Ishikawa (cell line): ENCODE measurements at regions not wholly inside any gene's neighbourhood (a gene's known extent, or its start where the extent isn't known, plus 50 kb on each side); places are given as distances from the start of the nearest gene placed in this dataset.

Experiments used
- CEBPB ChIP-seq: IDR thresholded peaks from 2 replicates; pipeline ENCODE4 v1.6.1; 2012
- CREB1 ChIP-seq: IDR thresholded peaks from 2 replicates; pipeline ENCODE4 v1.6.1; 2012; ENCODE audit warnings: low read depth
- EGR1 ChIP-seq: IDR thresholded peaks from 2 replicates; pipeline ENCODE4 v1.6.1; 2012
- EP300 ChIP-seq: IDR thresholded peaks from 2 replicates; pipeline ENCODE4 v1.6.1; 2012; ENCODE audit warnings: borderline replicate concordance
- FOXM1 ChIP-seq: IDR thresholded peaks from 2 replicates; pipeline ENCODE4 v1.6.1; 2012; ENCODE audit warnings: low read depth, borderline replicate concordance
- NFIC ChIP-seq: IDR thresholded peaks from 2 replicates; pipeline ENCODE4 v1.6.1; 2012
- RAD21 ChIP-seq: IDR thresholded peaks from 2 replicates; pipeline ENCODE4 v1.6.1; 2012; ENCODE audit warnings: low read depth
- TAF1 ChIP-seq: IDR thresholded peaks from 2 replicates; pipeline ENCODE4 v1.6.1; 2012; ENCODE audit warnings: low read depth, mild to moderate bottlenecking
- TCF12 ChIP-seq: IDR thresholded peaks from 2 replicates; pipeline ENCODE4 v1.6.1; 2012; ENCODE audit warnings: low read depth
- TEAD4 ChIP-seq: IDR thresholded peaks from 2 replicates; pipeline ENCODE4 v1.6.1; 2012
- YY1 ChIP-seq: IDR thresholded peaks from 2 replicates; pipeline ENCODE4 v1.6.1; 2012; ENCODE audit warnings: low read depth
- ZBTB7A ChIP-seq: IDR thresholded peaks from 2 replicates; pipeline ENCODE4 v1.6.1; 2012; ENCODE audit warnings: low read depth
- TF ChIP-seq, protein P1 (sequence below): IDR thresholded peaks from 2 replicates; pipeline ENCODE4 v1.6.1; 2012; ENCODE audit warnings: low read depth, mild to moderate bottlenecking
- TF ChIP-seq, protein P2 (sequence below): IDR thresholded peaks from 2 replicates; pipeline ENCODE4 v1.6.1; 2012
- TF ChIP-seq, protein P3 (sequence below): IDR thresholded peaks from 2 replicates; pipeline ENCODE4 v1.6.1; 2012

DNA sequence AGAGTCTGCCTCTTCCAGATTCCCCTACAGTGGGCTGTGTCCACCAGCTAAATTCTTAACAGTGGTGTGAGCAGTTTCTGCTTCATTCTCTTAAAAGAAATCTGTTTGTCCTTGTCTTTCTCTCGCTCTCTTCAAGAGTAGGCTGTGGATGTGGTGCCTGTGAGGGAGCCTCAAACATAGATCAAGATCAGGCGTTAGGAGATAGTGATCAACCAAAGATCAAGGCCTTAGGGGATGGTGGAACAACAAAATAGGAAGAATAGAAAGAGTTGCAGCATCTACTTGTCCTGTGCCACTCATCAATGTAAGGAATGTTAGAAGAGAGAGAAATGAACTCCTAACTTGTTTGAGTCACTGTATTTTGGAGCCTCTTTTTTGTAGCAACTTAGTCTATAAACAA is 144.2 kb downstream of the AASDH start:
- no peak for TF ChIP-seq TEAD4
- TF ChIP-seq TCF12: no peak
- no peak for TF ChIP-seq ZBTB7A
- TF ChIP-seq, protein P1, sequence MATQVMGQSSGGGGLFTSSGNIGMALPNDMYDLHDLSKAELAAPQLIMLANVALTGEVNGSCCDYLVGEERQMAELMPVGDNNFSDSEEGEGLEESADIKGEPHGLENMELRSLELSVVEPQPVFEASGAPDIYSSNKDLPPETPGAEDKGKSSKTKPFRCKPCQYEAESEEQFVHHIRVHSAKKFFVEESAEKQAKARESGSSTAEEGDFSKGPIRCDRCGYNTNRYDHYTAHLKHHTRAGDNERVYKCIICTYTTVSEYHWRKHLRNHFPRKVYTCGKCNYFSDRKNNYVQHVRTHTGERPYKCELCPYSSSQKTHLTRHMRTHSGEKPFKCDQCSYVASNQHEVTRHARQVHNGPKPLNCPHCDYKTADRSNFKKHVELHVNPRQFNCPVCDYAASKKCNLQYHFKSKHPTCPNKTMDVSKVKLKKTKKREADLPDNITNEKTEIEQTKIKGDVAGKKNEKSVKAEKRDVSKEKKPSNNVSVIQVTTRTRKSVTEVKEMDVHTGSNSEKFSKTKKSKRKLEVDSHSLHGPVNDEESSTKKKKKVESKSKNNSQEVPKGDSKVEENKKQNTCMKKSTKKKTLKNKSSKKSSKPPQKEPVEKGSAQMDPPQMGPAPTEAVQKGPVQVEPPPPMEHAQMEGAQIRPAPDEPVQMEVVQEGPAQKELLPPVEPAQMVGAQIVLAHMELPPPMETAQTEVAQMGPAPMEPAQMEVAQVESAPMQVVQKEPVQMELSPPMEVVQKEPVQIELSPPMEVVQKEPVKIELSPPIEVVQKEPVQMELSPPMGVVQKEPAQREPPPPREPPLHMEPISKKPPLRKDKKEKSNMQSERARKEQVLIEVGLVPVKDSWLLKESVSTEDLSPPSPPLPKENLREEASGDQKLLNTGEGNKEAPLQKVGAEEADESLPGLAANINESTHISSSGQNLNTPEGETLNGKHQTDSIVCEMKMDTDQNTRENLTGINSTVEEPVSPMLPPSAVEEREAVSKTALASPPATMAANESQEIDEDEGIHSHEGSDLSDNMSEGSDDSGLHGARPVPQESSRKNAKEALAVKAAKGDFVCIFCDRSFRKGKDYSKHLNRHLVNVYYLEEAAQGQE: no peak
- no peak for TF ChIP-seq TAF1
- TF ChIP-seq CREB1: no peak
- TF ChIP-seq RAD21: no peak
- TF ChIP-seq NFIC: no peak
- TF ChIP-seq, protein P2, sequence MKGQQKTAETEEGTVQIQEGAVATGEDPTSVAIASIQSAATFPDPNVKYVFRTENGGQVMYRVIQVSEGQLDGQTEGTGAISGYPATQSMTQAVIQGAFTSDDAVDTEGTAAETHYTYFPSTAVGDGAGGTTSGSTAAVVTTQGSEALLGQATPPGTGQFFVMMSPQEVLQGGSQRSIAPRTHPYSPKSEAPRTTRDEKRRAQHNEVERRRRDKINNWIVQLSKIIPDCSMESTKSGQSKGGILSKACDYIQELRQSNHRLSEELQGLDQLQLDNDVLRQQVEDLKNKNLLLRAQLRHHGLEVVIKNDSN: no peak
- TF ChIP-seq, protein P3, sequence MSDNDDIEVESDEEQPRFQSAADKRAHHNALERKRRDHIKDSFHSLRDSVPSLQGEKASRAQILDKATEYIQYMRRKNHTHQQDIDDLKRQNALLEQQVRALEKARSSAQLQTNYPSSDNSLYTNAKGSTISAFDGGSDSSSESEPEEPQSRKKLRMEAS: no peak
- TF ChIP-seq CEBPB: no peak
- TF ChIP-seq FOXM1: no peak
- TF ChIP-seq EP300: no peak
- no peak for TF ChIP-seq EGR1
- TF ChIP-seq YY1: no peak

DNA sequence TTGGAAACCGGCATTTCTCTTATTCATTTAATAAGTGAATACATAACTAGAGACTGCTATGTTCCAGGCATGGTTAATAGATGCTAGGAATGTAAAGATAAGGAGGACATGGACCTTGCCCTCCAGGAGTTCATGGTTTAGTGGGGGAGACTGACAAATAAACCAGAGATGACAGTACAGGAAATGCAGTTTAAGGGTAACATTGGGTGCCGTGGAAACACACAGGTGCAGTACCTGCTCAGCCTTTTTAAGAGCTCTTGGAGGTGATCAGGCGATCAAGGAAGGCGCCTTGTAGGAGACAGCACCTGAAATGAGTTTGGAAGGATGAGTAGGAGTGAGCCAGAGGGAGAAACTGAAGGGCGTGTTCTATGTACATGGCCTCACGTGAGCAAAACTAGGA is 145.8 kb downstream of the AASDH start:
- no peak for TF ChIP-seq RAD21

DNA sequence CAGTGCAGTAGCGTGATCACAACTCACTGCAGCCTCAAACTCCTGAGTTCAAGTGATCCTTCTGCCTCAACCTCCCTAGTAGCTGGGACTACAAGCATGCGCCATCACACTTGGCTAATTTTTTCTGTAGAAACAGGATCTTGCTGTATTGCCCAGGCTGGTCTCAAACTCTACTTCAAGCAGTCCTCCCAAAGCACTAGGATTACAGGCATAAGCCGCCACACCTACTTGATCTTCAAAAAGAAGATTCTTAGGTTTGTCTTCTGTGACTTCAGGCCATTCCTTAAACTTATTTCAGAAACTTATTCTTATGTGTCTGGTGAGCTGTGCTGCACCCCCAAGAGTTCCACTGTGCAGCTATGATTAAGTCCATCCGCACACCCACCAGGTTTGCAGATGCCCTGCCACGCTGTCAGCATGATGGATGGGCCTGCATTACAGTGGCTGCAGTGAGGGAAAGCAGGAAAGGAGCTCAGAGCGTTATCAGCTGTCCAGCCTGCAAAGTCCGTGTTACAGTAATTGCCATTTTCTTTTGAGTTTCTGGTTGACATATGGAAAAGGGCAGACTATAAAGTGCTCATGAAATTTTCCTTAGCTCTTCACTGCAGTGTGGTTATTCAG is 146.6 kb downstream of the AASDH start:
- TF ChIP-seq, protein P2: no peak
- TF ChIP-seq FOXM1 (no peak), YY1 (no peak), ZBTB7A (no peak), EGR1 (no peak), CREB1 (no peak), CEBPB (no peak), RAD21 (no peak), TAF1 (no peak), NFIC (no peak), TEAD4 (no peak)
- TF ChIP-seq, protein P1: no peak

DNA sequence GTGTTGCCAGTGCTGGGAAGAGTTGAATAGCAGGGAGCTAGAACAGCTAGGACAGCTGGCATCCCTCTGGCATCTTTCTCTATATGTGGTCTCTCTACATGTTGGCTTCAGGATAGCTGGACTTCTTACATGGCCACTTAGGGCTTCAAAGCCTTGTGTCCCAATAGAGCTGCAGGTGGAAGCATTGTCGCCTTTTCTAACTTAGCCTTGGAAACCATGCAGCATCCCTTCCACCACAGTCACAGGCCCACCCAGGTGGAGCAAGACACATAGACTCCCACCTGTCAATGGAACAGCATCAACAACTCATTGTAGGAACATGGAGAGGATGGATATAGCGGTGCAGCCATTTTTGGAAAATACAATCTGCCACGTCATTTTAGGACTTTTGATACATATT is 149.0 kb downstream of the AASDH start:
- TF ChIP-seq, protein P1: no peak
- TF ChIP-seq TAF1: no peak
- no peak for TF ChIP-seq CREB1
- TF ChIP-seq ZBTB7A: no peak
- TF ChIP-seq FOXM1: no peak
- no peak for TF ChIP-seq RAD21
- TF ChIP-seq, protein P2: no peak
- TF ChIP-seq, protein P3: no peak
- no peak for TF ChIP-seq CEBPB
- TF ChIP-seq NFIC: no peak
- TF ChIP-seq EGR1: no peak
- no peak for TF ChIP-seq EP300
- no peak for TF ChIP-seq TEAD4
- TF ChIP-seq YY1: no peak
